ENCODE measurements at regions not wholly inside any gene's neighbourhood (a gene's known extent, or its start where the extent isn't known, plus 50 kb on each side); places are given as distances from the start of the nearest gene placed in this dataset.

DNA sequence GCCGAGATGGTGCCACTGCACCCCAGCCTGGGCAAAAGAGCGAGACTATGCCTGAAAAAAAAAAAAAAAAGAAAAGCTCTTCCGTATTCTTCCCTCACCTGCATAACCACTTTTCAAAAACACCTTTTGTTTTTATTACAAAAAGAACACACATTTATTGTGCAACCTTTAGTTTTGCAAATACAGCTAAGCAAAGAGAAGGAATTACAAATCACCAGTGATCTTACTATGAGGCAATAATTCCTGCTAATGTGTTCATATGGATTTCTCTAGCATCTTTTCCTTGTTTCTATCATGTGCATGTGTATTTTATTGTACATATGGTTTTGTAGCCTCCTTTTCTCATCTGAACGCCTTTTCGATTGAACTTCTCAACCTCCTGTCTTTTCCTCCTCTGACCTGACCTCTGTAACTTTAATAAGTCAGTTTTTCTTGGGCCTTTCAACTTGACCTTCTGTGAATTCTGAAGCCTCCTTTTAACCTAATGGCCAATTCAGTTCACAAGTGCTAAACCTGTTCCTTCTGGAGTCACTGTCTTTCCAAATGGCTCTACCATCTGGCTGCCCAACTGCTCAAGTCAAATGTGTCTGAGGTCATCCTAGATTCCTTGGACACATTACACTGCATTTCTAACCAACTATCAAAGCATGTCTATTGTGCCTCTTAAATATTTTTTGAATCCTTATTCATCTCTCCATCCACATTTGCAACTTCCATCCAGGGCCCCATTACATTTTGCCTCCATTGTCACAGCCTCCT, 59.1 kb upstream of the DAPL1 start:
- TF ChIP-seq CTCF (conservative IDR thresholded peaks at IDR 0.05; ENCODE audit: low read length) = no peak
- no peak for TF ChIP-seq EZH2phosphoT487 (IDR thresholded peaks at IDR 0.05; ENCODE audit: borderline replicate concordance, low read depth, low read length)

All from OCI-LY7 (cell line).